Endometrium (tissue), 2 donors: ENCODE measurements at regions not wholly inside any gene's neighbourhood (a gene's known extent, or its start where the extent isn't known, plus 50 kb on each side); places are given as distances from the start of the nearest gene placed in this dataset.
"Not testable (repeated sequence)": the region's sequence is repeated elsewhere in the genome, so short reads cannot be mapped to it uniquely, and the experiment has no call there.

ENCODE experiments used
- FAIRE-seq: peaks from 2 replicates; lab custom pipeline; 2012; peaks lifted over from hg19 to GRCh38; lab: Jason Lieb, UNC
- donor health status: control.
- donor health status: control.

DNA sequence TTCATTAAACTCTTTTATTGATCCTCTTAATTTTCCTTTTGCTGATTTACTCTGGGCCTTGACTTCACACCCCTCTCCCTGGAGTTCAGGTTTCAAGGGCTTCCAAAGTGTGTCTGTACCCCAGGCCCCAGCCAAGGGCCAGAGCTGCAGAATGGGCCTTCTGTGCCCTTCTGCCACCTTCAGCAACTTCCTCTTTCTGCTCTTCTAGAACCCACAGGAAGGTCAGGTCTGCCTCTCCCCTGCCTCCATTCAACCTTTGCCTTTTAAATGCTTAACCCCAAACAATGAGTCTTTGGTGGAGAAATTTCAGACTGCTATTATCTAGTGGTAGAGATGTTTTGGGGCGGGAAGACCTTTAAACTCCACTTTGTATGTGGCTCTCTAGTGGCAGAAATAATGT, 63.1 kb downstream of the TSN start:
- no peak for FAIRE-seq

DNA sequence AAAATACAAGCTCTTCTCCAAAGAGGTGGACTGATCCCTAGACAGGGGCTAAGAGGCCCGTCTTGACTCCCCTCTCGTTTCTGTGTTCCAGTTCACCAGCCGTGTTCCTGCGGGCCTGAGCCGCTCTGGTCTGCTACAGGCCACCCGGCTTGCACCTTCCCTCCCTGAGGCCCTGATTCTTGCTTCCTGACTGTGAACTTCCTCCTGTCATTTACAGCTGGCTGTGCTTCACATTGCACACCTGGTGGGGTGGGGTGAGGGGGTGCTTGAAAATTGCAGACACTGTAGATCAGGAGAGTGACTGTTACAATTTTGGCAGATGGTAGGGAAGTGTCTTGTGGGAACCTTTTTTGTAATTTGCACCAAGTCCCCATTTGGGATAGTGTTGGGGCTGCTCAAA, 64.4 kb downstream of the TSN start:
- FAIRE-seq = no peak

DNA sequence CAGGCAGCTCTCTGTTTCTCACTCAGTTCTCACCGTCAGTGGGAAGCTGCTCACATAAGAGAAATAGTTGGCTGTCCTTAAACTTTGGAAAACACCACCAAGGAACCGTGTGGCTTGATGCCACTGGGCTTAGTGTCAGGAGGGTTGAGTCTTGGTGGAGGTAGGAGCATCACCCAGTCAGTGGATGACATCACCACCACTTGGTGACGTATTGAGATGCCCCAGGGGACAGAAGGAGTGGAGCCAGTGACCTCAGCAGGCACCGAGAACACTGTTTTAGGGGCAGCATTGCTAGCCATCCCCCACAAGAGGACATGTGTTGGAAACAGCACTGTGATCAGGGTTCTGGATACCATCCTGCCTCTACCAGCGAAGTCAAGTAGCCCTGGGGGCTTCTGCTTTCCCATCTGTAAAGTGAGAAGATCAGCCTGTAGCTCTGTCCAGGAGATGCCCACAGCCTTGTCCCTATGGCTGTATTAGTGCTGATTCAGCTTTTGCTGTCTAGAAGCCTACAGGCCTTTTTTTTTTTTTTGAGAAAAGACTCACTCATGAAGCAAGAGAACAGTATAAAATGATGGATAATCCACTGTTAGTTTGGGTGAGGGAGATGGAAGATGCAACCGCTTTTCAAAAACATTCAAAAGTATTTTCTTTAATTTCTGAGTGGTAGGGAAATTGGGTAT, 66.2 kb downstream of the TSN start:
- FAIRE-seq = no peak

DNA sequence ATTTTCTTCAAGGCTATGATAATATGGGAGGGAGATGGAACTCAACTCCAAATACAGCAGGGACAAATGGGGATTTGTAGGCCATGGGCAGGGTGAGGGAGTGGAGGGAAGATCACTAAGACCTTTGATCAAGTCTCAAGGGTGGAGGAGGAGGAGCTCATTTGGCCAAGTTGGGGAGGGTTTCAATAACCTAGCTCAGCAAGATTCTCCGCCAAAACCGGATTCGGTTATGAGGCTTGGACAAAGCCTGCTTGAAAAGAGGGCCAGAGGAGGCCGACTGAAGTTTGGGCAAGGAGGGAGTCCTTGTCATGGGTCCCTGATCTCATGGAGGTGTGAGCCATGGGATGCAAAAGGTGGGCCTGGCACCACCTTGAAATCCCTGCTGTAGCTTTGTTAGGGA, 68.8 kb downstream of the TSN start:
- FAIRE-seq = no peak

DNA sequence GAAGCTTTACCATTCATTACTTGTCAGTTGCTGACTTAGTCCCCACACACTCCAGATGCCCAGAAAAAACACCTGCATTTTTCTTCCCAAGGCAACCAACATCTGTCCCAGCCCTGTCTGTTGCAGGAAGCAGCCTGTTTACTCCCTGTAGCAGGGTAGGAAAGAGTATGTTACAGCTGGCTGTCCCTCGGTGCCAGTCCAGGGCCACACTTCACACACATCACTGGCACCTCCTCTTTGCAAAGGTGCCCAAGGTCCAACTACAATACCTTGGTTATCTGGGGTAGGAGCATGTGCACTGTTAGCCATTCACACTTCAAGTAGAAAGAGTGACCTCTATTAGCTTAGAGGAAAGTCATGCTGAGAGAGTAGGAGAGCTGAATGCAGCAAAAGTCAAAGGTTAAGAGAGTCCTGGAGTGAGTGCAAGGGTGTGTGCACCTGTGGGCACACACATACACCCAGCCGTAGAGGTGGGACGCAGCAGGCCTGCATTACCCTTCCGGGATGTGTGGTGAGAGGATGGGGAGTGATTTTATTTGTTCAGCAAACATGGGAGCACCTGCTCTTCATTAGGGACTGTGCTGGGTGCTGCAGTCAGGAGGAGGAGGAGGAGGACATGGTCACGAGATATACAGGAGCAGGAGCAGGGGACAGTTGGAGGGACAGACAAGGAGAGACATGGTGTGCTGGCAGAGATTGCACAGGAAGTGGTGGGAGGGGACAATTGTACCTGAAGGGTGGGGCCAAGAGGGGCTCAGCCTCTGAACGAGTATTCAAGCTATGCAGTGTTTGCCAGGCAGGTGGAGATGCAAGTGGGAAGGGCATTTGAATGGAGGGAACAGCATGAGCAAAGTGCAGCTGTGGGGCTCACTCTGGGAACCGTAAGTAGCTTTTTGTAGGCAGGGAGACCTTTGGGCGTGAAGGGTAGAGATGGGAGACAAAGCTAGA, 69.8 kb downstream of the TSN start:
- FAIRE-seq = no peak

DNA sequence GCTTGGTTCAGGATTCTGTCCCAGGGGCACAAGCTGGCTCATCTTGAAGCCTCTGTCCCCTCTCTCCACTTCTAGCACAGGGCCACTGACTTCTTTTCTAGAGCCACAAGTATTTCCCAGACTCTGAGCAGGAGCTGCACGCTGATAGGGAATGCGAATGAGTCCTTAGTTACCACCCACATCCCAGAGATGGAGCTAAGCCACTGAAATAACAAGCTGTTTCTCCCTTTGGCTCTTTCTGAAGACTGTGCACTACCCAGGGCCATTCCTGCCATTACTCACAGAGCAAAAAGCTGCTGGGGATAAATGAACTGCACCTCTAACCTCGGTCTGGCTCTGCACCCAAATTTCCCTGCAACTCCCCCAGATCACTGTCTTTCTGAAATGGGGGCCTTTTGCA, 70.6 kb downstream of the TSN start:
- no peak for FAIRE-seq

DNA sequence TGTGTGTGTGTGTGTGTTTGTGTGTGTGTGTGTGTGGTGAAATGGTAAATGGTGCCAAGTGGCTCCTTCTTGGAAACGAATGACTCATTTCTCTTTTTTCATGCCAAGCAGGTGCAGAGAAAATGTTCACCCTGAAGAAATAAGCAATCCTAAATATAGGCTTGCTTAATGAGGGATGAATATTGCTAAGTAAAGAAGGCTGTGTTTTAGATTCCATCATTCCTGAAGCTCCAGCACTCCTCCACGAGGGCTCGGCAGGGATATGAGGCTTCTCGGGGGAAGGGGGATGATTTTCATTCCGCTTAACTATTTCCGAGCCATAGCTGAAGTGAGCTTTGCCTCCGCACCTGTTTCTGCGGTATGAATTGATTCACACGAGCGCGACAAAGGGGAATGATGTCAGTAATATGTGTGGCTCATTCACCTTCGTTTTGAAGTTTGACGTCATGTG, 72.9 kb downstream of the TSN start:
- FAIRE-seq = no peak

DNA sequence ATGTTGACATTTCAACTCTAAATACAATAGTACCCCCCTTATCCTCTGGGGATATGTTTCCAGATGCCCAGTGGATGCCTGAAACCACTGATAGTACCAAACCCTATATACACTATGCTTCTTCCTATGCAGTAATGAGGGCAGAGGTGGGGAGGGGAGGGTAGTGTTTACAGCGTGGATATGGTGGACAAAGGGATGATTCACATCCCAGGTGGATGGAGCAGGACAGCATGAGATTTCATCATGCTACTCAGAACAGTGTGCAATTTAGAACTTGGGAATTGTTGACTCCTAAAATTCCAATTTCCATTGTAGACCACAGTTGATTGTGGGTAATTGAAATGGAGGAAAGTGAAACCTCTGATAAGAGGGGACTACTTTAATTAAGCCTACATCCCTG, 75.4 kb downstream of the TSN start:
- no peak for FAIRE-seq

DNA sequence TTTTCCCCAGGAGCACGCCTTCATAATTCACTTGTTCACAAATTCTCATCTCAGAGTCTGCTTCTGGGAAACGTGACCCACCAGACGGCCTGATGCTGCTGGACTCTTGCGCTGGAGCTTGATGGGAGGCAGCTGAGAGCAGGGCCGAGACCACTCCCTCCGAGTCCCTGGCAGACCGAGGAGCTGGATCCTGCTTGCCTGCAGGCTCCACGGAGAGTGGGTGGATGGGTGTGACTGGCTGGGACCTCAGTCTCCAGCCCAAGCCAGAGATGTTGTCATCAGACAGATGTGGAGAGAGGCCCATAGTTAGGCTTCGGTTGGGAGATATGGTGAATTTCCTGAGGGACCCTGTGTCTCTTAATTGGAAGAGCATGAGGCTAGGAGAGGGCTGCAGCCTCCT, 76.4 kb downstream of the TSN start:
- FAIRE-seq = no peak

DNA sequence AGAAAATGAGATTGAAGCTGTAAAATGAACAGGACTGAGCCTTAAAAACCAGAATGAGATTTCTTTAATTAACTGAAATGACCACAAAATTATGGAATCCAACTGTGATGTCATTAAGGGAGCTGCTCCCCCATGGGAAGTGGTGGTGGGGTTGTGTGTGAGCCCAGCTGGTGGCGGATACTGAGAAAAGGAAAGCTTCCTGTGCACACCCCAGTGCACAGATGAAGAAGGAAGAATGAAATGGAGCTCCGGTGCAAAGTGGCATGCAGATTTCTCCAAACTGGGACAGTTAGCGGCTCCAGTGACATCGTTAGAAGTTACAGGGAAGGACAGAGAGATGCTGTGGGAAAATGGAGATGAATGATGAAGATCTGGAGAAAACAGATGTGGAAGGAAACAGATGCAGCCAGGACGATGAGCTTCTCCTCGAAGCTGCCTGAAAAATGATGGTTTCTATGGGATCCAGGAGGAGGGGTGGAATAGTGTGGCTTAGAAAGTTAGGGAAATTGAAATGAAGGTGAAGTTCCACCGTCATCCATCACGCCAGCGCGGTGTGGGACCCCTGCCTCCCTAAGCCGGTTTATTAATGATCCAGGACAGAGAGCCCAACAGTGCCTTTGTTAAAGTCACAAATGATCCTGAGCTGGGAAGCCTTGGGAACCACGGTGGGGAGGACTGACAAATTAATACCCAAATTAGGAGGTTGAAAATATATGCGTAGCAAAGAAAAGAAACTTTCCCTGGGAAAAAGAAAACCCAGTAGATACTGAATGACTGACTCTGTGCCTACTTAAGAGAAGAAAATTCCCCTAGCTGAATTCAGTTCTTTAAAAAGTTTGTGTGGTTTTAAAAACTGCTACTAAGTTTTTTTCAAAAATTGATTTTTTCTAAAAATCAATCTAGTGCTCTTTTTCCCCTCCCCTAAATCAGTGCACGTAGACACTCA, 77.2 kb downstream of the TSN start:
- FAIRE-seq = no peak

DNA sequence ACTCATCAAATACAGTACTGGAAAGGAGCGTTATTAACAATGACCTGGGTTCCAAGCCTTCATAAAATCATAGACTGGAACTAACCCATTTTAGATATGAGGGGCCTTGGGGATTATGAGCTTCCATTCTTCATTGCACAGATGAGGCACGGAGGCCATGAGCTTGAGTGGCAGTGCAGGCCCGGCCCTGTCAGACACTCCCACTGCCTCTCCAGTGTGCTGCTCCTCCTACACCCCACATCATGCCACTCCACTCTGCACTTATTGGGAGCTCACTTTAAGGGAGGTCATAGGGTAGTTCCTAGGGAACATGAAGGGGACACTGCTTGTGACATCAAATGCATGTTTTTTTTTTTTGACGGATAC, 77.9 kb downstream of the TSN start:
- no peak for FAIRE-seq

DNA sequence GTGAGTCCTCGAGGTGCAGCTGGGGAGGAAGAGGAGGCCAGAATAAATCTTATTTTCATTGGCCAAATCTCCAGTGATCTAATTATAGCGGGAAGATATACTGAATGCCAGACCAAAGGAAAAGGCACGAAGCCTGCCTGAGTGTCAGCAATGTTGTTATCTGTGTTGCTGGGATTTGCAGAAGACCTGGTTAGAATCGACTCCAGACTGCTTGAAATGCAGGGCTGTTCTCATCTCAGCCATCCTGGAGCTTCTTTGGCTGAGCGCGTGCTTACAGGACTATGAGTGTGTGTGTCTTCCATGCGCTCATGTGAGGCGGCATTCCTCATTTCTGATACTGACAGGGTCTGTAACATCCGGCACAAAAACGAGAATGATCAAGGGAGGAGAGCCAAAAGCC, 81.2 kb downstream of the TSN start:
- no peak for FAIRE-seq

DNA sequence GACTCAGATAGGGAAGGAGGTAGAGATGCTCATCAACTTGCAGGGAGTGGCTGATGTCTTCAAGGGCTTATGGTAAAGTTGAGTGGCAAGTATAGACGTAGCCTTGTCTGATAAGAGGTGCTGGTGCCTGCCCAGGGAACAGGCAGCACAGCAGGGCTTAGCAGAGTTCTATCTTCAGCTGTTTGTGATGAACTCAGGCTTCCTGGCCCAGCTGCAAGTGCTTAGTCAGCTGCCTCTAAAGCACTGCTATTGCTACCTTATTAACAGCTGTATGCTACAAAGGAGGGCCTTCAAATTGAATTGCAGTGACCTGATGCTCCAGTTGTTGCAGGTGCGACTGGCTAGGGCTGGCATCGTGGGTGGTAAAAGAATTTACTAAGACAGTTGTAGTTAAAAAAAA, 82.1 kb downstream of the TSN start:
- no peak for FAIRE-seq

DNA sequence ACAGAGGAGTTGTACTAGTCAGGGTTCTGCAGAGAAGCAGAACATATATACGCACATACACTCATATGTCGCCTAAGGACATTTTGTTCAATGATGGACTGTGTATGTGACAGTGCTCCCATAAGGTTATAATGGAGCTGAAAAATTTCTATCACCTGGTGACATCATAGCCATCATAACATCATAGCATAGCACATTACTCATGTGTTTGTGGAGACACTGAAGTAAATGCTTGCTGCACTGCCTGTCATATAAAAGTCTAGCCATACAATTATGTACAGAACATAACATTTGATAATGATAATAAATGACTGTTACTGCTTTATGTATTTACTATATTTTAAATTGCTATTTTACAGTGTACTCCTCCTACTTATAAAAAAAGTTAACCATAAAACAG, 83.1 kb downstream of the TSN start:
- FAIRE-seq = no peak

DNA sequence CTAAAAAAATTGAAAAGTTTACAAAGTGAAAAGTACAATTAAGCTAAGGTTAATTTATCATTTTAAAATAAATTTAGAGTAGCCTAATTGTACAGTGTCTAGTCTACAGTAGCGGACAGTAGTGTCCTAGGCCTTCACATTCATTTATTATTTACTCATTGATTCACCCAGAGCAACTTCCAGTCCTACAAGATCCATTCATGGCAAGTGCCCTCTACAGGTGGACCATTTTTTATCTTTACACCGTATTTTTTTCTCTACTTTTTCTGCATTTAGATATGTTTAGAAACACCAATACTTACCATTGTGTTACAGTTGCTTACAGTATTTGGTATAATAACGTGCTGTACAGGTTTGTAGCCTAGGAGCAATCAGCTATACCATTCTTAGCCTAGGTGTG, 84.1 kb downstream of the TSN start:
- FAIRE-seq = no peak

DNA sequence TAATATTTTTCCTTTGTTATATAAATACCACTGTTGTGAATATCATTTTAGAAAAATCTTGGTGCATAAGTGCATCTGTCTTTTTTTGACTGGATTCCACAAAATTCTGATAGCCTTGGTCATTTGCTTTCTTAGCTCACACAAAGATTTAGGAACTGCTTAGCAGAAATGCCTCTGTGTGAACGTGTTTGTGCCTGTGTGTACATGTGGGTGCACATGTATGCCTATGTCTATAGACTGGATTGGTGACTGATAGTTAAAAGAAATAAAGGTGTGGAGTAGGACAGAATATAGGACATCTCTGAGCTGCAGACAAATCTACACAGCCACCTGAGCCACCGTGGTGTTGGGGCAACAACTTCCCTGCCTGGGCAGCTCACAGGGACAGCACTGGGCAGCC, 93.8 kb downstream of the TSN start:
- no peak for FAIRE-seq

DNA sequence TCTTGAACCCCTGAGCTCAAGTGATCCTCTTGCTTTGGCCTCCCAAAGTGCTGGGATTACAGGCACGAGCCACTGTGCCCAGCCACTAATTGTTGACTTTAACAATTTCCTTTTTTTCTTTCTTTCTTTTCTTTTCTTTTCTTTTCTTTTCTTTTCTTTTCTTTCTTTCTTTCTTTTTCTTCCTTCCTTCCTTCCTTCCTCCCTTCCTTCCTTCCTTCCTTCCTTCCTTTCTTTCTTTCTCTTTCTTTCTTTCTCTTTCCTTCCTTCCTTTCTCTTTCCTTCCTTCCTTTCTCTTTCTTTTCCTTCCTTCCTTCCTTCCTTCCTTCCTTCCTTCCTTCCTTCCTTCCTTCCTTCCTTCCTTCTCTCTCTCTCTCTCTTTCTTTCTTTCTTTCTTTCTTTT, 97.7 kb downstream of the TSN start:
- FAIRE-seq = not testable (repeated sequence)

DNA sequence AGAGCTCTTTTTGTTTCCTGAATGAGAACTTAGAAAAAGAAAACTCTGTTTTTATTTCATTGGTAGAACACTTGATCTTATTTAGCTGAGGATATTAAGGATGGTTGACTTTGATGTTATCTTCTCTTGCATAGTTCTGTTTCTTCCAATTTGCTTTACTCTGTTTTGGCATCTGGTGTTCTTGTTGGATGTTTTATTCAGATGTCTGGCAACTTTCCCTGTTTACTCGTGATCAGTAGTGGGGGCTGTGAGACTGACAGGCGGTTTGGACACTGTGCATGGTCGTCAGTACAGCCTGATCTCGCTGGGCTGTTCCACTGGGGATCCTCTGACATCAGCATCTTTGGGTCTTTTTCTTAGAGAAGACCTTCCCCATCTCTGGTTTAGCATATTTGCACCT, 100.1 kb downstream of the TSN start:
- no peak for FAIRE-seq

DNA sequence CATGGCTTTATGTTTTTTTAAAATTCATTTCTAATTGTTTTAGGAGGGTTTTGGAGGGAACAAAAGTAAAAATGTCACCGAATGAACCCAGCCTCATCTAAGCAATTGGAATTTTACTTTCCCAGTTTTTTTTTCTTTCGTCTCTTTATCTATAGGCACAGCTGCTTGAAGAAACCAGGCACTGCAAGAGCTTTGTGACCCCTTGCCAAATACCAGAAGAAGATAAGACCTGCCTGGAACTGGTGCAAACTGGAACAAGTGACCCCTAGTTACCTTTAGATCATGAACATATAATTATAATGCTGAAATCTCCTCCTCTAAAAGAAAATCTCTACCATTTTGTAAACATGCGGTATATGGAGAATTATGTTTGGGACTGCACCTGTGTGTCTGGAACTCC, 100.9 kb downstream of the TSN start:
- FAIRE-seq = no peak

DNA sequence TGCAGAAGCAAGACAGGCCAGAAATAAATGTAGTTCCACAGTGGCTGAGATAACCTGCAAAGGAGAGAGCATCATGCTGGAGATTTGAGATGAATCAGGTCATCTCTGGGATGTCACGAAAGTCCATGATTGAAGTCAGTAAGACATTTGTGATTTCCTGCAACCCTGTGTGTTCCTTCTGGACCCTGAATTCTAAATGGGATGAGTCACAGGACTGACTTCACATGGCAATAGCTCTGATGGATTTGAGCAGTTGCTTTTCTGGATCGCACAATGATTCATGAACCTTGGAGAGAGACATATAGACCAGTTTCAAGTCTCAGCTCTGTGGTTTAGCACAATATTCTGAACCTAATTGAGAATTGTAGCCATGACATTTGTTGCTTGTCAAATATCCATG, 102.9 kb downstream of the TSN start:
- FAIRE-seq = no peak

DNA sequence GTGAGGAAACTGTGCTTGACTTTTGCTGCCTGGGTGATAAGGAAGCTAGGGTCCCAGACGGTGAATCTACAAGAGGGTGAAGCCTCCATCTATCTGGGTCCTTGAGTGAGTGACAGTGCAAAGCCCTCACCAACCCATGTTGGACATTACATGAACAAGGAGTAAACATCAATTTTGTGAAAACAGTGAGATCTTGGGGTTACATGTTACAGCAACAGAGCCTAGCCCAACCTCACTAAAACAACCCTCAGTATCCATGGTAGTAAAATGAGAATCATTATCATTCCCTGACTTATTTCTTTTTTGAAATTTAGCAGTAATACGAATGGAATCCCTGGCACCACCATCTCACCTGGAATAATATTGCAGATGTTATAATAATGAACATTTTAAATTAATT, 103.4 kb downstream of the TSN start:
- FAIRE-seq = no peak

DNA sequence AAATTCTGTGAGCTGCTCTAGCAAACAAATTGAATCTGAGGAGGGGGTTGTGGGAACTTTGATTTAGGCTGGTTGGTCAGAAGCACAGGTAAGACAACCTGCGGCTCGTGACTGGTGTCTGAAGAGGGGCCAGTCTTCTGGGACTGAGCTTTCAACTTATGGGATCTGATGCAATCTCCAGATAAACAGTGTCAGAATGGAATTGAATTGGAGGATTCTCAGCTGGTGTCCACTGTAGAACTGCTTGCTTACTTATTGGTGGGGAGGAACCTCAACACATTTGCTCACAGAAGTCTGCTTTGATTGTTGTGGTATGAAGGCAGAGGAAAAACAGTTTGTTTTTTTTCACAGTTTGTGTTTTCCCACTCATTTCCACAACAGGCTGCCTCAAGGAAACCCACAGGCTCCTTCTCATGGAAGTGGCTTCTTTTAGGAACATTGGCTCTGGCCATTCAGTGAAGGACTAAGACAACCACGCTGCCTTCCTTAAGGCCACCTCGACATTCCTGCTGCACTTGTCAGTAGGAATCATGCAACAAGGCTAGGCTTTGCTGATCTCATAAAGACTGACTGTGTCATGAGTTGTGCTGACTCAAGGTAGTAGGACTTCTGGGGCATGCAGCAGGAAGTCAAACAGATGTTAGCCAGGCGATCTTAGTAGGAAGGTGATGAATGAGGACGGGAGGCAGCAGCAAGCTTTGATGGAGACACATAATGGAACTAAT, 104.7 kb downstream of the TSN start:
- FAIRE-seq = no peak
